ENCODE measurements at regions not wholly inside any gene's neighbourhood (a gene's known extent, or its start where the extent isn't known, plus 50 kb on each side); places are given as distances from the start of the nearest gene placed in this dataset.

DNA sequence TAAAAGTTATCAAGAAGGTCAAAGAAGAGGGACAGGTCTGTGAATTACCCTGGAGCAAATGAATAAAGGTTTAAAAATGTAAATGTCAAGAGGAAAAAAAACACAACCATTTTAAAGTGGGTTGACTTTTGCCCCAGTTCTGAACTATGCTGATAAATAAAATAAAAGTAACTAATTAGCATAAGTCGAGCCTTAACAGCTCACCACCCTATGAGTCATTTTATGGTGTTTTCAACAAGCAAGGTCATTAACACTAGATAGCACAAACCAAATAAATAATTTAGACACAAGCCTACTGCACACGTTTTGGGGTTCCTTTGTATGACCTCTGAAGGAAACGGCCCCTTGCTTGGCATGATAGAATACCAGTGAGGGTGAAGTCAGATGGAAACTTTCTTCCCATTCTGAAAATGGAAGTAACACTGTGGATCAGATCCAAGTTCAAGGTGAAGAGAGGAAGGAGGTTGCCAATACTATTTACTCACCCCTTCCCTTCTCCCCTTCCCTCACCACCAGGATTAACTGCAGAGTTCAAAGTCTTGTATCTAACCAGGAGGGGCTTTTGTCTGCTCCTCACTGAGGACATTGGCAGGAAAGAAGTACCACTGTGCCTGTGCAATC is 380.0 kb upstream of the ACVR2A start:
- ATAC-seq (ENCODE audit: low FRiP score) (no peak), DNase-seq (ENCODE audit: low spot score) (no peak)
- TF ChIP-seq, protein P1, sequence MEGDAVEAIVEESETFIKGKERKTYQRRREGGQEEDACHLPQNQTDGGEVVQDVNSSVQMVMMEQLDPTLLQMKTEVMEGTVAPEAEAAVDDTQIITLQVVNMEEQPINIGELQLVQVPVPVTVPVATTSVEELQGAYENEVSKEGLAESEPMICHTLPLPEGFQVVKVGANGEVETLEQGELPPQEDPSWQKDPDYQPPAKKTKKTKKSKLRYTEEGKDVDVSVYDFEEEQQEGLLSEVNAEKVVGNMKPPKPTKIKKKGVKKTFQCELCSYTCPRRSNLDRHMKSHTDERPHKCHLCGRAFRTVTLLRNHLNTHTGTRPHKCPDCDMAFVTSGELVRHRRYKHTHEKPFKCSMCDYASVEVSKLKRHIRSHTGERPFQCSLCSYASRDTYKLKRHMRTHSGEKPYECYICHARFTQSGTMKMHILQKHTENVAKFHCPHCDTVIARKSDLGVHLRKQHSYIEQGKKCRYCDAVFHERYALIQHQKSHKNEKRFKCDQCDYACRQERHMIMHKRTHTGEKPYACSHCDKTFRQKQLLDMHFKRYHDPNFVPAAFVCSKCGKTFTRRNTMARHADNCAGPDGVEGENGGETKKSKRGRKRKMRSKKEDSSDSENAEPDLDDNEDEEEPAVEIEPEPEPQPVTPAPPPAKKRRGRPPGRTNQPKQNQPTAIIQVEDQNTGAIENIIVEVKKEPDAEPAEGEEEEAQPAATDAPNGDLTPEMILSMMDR (IDR thresholded peaks at IDR 0.05): no peak

- no peak for ATAC-seq (ENCODE audit: low FRiP score)
- no peak for DNase-seq (ENCODE audit: low spot score)
- TF ChIP-seq, protein P1 (IDR thresholded peaks at IDR 0.05): no peak
These were observed 380.8 kb upstream of the ACVR2A start for GRCh38 chr2:147463881-147464520.

DNA sequence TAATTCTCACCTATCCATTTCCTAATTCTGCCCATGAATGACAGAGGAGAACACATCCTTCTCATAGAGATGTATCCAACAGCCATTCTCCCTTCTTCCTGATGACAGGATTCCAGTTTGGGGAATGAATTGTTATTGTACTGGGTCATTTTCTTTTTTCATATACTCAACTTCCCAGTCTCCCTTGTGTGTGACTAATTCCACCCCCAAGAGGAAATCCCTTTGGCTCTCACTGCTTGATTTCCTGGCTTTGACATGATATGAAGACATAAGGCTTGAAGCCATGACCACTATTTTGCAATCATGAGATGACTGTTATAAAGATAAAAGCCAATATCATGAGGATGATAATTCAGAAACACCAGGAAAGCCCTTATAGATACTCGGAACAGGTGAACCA is 384.7 kb upstream of the ACVR2A start:
- DNase-seq (ENCODE audit: low spot score) (no peak), ATAC-seq (ENCODE audit: low FRiP score) (peak; percentile 67)
- TF ChIP-seq, protein P1 (IDR thresholded peaks at IDR 0.05): no peak

DNA sequence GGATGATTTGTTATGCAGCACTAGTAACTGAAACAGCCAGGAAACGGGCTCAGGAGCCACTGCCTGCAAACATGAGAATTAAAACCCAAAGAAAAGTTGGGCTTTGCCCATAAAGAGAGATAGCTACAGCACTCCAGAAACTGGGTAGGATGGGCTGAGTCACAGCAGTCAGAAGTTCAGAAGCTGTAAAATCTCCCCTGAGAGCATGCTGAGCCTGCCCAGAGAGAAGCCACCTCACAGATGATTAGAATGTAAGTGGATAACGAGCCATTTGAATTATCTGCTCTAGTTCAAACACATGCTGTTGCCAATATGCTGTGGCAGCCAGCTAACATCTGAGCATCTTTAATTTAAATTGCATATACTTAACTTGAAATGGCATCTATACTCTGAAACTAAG is 388.1 kb upstream of the ACVR2A start:
- TF ChIP-seq, protein P1 (IDR thresholded peaks at IDR 0.05): no peak
- DNase-seq (ENCODE audit: low spot score) (no peak), ATAC-seq (ENCODE audit: low FRiP score) (no peak)

- DNase-seq (ENCODE audit: low spot score) (no peak), ATAC-seq (ENCODE audit: low FRiP score) (no peak)
- TF ChIP-seq, protein P1 (IDR thresholded peaks at IDR 0.05): no peak
These were observed 392.8 kb upstream of the ACVR2A start for GRCh38 chr2:147451902-147452515.

GRCh38 chr2:147450661-147451510 is 393.9 kb upstream of the ACVR2A start:
- no peak for DNase-seq (ENCODE audit: low spot score)
- TF ChIP-seq, protein P1 (IDR thresholded peaks at IDR 0.05): no peak
- ATAC-seq (ENCODE audit: low FRiP score): no peak

Data from omental fat pad (tissue), 3 donors.